Hepatocyte (in vitro differentiated cells): ENCODE measurements at regions not wholly inside any gene's neighbourhood (a gene's known extent, or its start where the extent isn't known, plus 50 kb on each side); places are given as distances from the start of the nearest gene placed in this dataset.

Source experiments
- EZH2 ChIP-seq: fragments of 200-600 bp; sonication (generic); IDR thresholded peaks from 2 replicates; pipeline ENCODE4 v1.6.1; 2016; ENCODE audit warnings: antibody characterized with exemption, mild to moderate bottlenecking, borderline replicate concordance
- EZH2phosphoT487 ChIP-seq: fragments of 200-600 bp; sonication (generic); IDR thresholded peaks from one replicate; pipeline ENCODE4 v1.6.1; 2018; ENCODE audit warnings: antibody characterized with exemption, mild to moderate bottlenecking, low read depth, moderate library complexity; ENCODE audit not compliant: unreplicated experiment, severe bottlenecking
- TF ChIP-seq, protein P1 (sequence below): fragments of 200-600 bp; sonication (generic); IDR thresholded peaks from 2 replicates; pipeline ENCODE4 v1.5.1; 2016; ENCODE audit warnings: antibody characterized with exemption, mild to moderate bottlenecking; ENCODE audit not compliant: poor library complexity

DNA sequence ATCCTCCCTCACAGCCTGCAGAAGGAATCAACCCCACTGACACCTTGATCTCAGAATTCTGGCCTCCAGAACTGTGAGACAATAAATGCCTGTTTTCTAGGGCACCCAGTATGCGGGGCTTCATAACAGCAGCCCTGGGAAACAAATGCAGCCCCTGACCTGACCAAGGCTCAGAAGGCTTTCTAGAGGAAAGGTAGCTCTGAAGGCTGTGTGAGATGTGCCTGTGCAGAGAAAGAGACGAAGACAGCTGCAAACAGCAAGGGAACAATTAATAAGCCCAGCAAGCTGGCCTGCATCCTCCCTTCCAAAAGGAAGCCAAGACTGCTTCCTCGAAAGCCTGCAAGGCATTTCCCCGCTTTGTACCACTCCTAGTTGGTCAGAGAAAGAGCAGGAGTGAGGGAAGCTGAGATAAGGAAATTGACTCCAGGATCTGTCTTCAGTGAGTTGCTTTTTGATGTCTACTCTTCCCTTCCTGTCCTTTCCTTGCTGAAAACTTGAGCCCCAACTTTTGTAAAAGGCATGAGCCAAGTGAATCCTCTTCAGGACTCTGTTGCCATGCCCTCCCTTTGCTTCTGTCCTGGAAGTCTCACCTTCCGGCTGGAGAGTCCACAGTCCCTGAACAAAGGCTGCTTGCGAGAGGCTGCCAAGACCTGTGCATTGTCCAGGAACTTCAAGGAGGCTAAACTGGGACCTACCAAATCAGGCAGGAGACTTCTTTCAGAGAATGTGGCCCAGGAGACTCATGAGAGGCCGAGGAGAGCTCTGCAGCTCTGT, 71.2 kb upstream of the ARID5B start:
- no peak for TF ChIP-seq EZH2phosphoT487
- TF ChIP-seq, protein P1, sequence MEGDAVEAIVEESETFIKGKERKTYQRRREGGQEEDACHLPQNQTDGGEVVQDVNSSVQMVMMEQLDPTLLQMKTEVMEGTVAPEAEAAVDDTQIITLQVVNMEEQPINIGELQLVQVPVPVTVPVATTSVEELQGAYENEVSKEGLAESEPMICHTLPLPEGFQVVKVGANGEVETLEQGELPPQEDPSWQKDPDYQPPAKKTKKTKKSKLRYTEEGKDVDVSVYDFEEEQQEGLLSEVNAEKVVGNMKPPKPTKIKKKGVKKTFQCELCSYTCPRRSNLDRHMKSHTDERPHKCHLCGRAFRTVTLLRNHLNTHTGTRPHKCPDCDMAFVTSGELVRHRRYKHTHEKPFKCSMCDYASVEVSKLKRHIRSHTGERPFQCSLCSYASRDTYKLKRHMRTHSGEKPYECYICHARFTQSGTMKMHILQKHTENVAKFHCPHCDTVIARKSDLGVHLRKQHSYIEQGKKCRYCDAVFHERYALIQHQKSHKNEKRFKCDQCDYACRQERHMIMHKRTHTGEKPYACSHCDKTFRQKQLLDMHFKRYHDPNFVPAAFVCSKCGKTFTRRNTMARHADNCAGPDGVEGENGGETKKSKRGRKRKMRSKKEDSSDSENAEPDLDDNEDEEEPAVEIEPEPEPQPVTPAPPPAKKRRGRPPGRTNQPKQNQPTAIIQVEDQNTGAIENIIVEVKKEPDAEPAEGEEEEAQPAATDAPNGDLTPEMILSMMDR, result no peak
- no peak for TF ChIP-seq EZH2
